SK-N-MC (cell line): ENCODE measurements at regions not wholly inside any gene's neighbourhood (a gene's known extent, or its start where the extent isn't known, plus 50 kb on each side); places are given as distances from the start of the nearest gene placed in this dataset.

Experiments
- EZH2 ChIP-seq: fragments of 200-600 bp; sonication (generic); IDR thresholded peaks from one replicate; pipeline ENCODE4 v1.6.1; 2017; ENCODE audit warnings: antibody characterized with exemption
- FOXP2 ChIP-seq: optimal IDR thresholded peaks from 2 replicates; pipeline ENCODE3; 2011; ENCODE audit warnings: mild to moderate bottlenecking, moderate library complexity; ENCODE audit not compliant: insufficient read depth; ENCODE audit errors: extremely low read length, control extremely low read depth
- POLR2AphosphoS5 ChIP-seq: IDR thresholded peaks from 2 replicates; pipeline ENCODE4 v1.6.1; 2012; ENCODE audit warnings: mild to moderate bottlenecking, low read depth, low read length, borderline replicate concordance

GRCh38 chr2:6008186-6008585 lies 316.0 kb downstream of the SOX11 start:
- TF ChIP-seq POLR2AphosphoS5 (no peak), EZH2 (no peak), FOXP2 (no peak)
